WTC11 (cell line): ENCODE measurements at regions not wholly inside any gene's neighbourhood (a gene's known extent, or its start where the extent isn't known, plus 50 kb on each side); places are given as distances from the start of the nearest gene placed in this dataset.
"Not testable (repeated sequence)": the region's sequence is repeated elsewhere in the genome, so short reads cannot be mapped to it uniquely, and the experiment has no call there.

ENCODE experiments used
- ATAC-seq: fragments of 200-7000 bp; cut with Tn5 transposase; 2 replicates; pipeline ENCODE4 v1.10.0; 2021; ENCODE audit warnings: mild to moderate bottlenecking, moderate library complexity
- CTCF ChIA-PET: fragments of 300-600 bp; sonication (Branson Sonifier 250); formaldehyde crosslinking; loops from one replicate; lab custom pipeline; 2021; ENCODE audit warnings: antibody characterized with exemption; lab: Charles Lee
- POLR2A ChIA-PET: fragments of 350-600 bp; sonication (Branson Sonifier 250); formaldehyde crosslinking; loops from one replicate; lab custom pipeline; 2021; ENCODE audit warnings: antibody characterized with exemption; lab: Charles Lee
- DNase-seq: peaks from one replicate; pipeline ENCODE4 v3.0.0; 2021; ENCODE audit warnings: low spot score
- H3K27ac Mint-ChIP-seq: 2 replicates; pipeline ENCODE4 v1.8.0; 2021; ENCODE audit warnings: mixed read lengths
- H3K27me3 Mint-ChIP-seq: 2 replicates; pipeline ENCODE4 v1.8.0; 2021; ENCODE audit warnings: low read depth, mild to moderate bottlenecking, moderate library complexity, mixed read lengths
- H3K36me3 Mint-ChIP-seq: 2 replicates; pipeline ENCODE4 v1.8.0; 2021; ENCODE audit warnings: mixed read lengths
- H3K4me1 Mint-ChIP-seq: 2 replicates; pipeline ENCODE4 v1.8.0; 2022; ENCODE audit warnings: mixed read lengths
- H3K4me3 Mint-ChIP-seq: 2 replicates; pipeline ENCODE4 v1.8.0; 2021; ENCODE audit warnings: mild to moderate bottlenecking, moderate library complexity, mixed read lengths
- H3K9me3 Mint-ChIP-seq: 2 replicates; pipeline ENCODE4 v1.8.0; 2021; ENCODE audit warnings: mixed read lengths
- ATF1 ChIP-seq: sonication (generic); formaldehyde crosslinking; IDR thresholded peaks from 2 replicates; pipeline ENCODE4 v1.8.1; 2023; ENCODE audit warnings: mild to moderate bottlenecking, moderate library complexity, missing genetic modification reagents
- GRHL2 ChIP-seq: fragments of 250-450 bp; sonication (Bioruptor Pico); IDR thresholded peaks from 2 replicates; pipeline ENCODE4 v1.8.0; 2022; ENCODE audit warnings: mild to moderate bottlenecking, moderate library complexity; ENCODE audit not compliant: insufficient replicate concordance, severe bottlenecking
- GTF2I ChIP-seq: fragments of 250-450 bp; sonication (Bioruptor Pico); conservative IDR thresholded peaks from 2 replicates; pipeline ENCODE4 v1.4.0; 2021; ENCODE audit warnings: mild to moderate bottlenecking
- KAT7 ChIP-seq: sonication (generic); formaldehyde crosslinking; IDR thresholded peaks from 2 replicates; pipeline ENCODE4 v1.8.1; 2023; ENCODE audit warnings: missing genetic modification reagents, mild to moderate bottlenecking, borderline replicate concordance
- RELA ChIP-seq: sonication (generic); formaldehyde crosslinking; IDR thresholded peaks from 2 replicates; pipeline ENCODE4 v1.8.1; 2022; ENCODE audit warnings: missing genetic modification reagents, mild to moderate bottlenecking, borderline replicate concordance
- TF ChIP-seq, protein P1 (sequence below): fragments of 250-450 bp; sonication (Bioruptor Pico); IDR thresholded peaks from 2 replicates; pipeline ENCODE4 v1.9.0; 2021; ENCODE audit warnings: mild to moderate bottlenecking
- TF ChIP-seq, protein P2 (sequence below): sonication (generic); formaldehyde crosslinking; IDR thresholded peaks from 2 replicates; pipeline ENCODE4 v1.8.0; 2023; ENCODE audit warnings: mild to moderate bottlenecking, missing genetic modification reagents
- TF ChIP-seq, protein P3 (sequence below): fragments of 250-450 bp; sonication (Bioruptor Pico); IDR thresholded peaks from 2 replicates; pipeline ENCODE4 v2.1.2; 2022; ENCODE audit warnings: mild to moderate bottlenecking, moderate library complexity
- TF ChIP-seq, protein P4 (sequence below): fragments of 250-450 bp; sonication (Bioruptor Pico); conservative IDR thresholded peaks from 2 replicates; pipeline ENCODE4 v1.9.0; 2021; ENCODE audit warnings: mild to moderate bottlenecking
- TF ChIP-seq, protein P5 (sequence below): sonication (generic); formaldehyde crosslinking; IDR thresholded peaks from 2 replicates; pipeline ENCODE4 v1.8.0; 2023; ENCODE audit warnings: missing genetic modification reagents

DNA sequence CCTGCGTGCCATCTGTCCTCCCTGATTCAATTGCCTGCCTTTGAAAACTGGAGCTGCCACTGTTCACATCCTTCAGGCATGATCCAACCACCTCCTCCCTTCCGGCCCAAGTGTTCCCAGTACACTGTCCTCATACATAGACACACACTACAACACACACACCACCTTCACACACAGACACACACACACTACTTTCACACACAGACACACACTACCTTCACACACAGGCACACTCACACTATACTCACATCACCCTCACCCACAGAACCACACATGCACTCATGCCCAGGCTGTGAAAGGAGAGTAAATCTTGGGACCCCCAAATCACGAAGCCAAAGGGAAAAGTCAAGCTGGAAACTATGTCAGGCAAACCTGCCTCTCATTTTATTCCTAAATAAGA lies 109.4 kb upstream of the MYLIP start (continued):
- TF ChIP-seq, protein P1, sequence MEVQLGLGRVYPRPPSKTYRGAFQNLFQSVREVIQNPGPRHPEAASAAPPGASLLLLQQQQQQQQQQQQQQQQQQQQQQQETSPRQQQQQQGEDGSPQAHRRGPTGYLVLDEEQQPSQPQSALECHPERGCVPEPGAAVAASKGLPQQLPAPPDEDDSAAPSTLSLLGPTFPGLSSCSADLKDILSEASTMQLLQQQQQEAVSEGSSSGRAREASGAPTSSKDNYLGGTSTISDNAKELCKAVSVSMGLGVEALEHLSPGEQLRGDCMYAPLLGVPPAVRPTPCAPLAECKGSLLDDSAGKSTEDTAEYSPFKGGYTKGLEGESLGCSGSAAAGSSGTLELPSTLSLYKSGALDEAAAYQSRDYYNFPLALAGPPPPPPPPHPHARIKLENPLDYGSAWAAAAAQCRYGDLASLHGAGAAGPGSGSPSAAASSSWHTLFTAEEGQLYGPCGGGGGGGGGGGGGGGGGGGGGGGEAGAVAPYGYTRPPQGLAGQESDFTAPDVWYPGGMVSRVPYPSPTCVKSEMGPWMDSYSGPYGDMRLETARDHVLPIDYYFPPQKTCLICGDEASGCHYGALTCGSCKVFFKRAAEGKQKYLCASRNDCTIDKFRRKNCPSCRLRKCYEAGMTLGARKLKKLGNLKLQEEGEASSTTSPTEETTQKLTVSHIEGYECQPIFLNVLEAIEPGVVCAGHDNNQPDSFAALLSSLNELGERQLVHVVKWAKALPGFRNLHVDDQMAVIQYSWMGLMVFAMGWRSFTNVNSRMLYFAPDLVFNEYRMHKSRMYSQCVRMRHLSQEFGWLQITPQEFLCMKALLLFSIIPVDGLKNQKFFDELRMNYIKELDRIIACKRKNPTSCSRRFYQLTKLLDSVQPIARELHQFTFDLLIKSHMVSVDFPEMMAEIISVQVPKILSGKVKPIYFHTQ, result no peak
- no peak for TF ChIP-seq GTF2I

DNA sequence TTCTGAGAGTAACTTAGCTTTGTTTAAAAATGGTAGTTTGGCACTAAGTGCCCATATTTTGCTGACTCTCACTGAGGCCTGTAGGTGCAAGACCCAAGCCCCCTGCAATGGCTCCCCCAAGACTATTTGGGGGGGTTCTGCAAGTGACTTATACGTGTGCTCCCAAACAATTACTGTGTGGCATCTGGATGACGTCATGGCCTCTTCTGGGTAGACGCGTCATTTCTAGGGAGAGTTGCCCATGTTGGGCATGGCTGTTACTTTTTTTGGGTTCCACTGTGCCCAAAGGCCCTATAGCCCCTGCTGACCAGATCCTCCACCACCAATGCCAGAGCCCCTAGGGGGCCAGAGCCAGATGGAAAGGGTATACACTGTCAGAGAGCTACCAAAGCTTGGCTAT lies 110.3 kb upstream of the MYLIP start:
- H3K4me1 Mint-ChIP-seq, result peaks cover 11% of the 10 kb centered on the region
- TF ChIP-seq RELA (CRISPR knock-in tag) (no peak), KAT7 (CRISPR knock-in tag) (no peak), GTF2I (no peak), GRHL2 (CRISPR knock-in tag) (no peak)
- TF ChIP-seq, protein P2, sequence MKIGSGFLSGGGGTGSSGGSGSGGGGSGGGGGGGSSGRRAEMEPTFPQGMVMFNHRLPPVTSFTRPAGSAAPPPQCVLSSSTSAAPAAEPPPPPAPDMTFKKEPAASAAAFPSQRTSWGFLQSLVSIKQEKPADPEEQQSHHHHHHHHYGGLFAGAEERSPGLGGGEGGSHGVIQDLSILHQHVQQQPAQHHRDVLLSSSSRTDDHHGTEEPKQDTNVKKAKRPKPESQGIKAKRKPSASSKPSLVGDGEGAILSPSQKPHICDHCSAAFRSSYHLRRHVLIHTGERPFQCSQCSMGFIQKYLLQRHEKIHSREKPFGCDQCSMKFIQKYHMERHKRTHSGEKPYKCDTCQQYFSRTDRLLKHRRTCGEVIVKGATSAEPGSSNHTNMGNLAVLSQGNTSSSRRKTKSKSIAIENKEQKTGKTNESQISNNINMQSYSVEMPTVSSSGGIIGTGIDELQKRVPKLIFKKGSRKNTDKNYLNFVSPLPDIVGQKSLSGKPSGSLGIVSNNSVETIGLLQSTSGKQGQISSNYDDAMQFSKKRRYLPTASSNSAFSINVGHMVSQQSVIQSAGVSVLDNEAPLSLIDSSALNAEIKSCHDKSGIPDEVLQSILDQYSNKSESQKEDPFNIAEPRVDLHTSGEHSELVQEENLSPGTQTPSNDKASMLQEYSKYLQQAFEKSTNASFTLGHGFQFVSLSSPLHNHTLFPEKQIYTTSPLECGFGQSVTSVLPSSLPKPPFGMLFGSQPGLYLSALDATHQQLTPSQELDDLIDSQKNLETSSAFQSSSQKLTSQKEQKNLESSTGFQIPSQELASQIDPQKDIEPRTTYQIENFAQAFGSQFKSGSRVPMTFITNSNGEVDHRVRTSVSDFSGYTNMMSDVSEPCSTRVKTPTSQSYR (CRISPR knock-in tag), result no peak
- ATAC-seq (no peak), DNase-seq (no peak)
- no peaks in the 10 kb centered on the region; the same call in none of the 2 replicates for H3K27me3 Mint-ChIP-seq
- no peak overlapping the region for H3K27ac Mint-ChIP-seq
- POLR2A ChIA-PET, result no interaction called here
- CTCF ChIA-PET, result no interaction called here
- no peak overlapping the region for H3K4me3 Mint-ChIP-seq
- peaks cover 15% of the 10 kb centered on the region for H3K9me3 Mint-ChIP-seq
- peaks cover 15% of the 10 kb centered on the region for H3K36me3 Mint-ChIP-seq

DNA sequence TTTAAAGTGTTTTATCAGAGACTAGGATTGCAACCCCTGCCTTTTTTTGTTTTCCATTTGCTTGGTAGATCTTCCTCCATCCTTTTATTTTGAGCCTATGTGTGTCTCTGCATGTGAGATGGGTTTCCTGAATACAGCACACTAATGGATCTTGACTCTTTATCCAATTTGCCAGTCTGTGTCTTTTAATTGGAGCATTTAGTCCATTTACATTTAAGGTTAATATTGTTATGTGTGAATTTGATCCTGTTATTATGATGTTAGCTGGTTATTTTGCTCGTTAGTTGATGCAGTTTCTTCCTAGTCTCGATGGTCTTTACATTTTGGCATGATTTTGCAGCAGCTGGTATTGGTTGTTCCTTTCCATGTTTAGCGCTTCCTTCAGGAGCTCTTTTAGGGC lies 114.6 kb upstream of the MYLIP start:
- Mint-ChIP-seq H3K36me3 (peaks cover 17% of the 10 kb centered on the region), H3K9me3 (peaks cover 18% of the 10 kb centered on the region)
- ATAC-seq, H3K4me3 Mint-ChIP-seq, CTCF ChIA-PET, POLR2A ChIA-PET, H3K27ac Mint-ChIP-seq, H3K4me1 Mint-ChIP-seq, H3K27me3 Mint-ChIP-seq, DNase-seq: not testable (repeated sequence)

DNA sequence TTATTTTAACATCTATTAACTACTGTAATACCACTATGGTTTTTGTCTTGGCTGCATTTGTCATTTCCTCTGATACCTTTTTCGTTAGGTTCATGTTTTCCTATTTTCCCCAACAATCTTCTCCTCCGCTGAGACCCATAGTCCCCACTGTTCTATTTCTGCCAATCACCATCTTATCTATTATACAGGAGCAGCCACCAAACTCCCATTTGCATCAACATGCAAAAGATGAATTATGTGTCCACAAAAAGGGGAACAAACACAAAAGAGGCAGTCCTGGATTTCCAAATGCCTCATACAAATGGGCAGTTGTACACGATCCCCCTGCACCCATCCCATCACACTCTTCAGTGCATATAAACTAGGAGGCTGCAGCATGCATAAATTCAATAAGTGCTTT lies 121.7 kb upstream of the MYLIP start:
- CTCF ChIA-PET, result no interaction called here
- Mint-ChIP-seq H3K4me1 (no peaks in the 10 kb centered on the region), H3K9me3 (peaks cover 9% of the 10 kb centered on the region)
- POLR2A ChIA-PET, result no interaction called here
- no peak for DNase-seq
- no peak for ATAC-seq
- TF ChIP-seq ATF1 (CRISPR knock-in tag), result no peak
- TF ChIP-seq, protein P3, sequence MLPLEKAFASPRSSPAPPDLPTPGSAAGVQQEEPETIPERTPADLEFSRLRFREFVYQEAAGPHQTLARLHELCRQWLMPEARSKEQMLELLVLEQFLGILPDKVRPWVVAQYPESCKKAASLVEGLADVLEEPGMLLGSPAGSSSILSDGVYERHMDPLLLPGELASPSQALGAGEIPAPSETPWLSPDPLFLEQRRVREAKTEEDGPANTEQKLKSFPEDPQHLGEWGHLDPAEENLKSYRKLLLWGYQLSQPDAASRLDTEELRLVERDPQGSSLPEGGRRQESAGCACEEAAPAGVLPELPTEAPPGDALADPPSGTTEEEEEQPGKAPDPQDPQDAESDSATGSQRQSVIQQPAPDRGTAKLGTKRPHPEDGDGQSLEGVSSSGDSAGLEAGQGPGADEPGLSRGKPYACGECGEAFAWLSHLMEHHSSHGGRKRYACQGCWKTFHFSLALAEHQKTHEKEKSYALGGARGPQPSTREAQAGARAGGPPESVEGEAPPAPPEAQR (CRISPR knock-in tag), result no peak
- TF ChIP-seq, protein P4, sequence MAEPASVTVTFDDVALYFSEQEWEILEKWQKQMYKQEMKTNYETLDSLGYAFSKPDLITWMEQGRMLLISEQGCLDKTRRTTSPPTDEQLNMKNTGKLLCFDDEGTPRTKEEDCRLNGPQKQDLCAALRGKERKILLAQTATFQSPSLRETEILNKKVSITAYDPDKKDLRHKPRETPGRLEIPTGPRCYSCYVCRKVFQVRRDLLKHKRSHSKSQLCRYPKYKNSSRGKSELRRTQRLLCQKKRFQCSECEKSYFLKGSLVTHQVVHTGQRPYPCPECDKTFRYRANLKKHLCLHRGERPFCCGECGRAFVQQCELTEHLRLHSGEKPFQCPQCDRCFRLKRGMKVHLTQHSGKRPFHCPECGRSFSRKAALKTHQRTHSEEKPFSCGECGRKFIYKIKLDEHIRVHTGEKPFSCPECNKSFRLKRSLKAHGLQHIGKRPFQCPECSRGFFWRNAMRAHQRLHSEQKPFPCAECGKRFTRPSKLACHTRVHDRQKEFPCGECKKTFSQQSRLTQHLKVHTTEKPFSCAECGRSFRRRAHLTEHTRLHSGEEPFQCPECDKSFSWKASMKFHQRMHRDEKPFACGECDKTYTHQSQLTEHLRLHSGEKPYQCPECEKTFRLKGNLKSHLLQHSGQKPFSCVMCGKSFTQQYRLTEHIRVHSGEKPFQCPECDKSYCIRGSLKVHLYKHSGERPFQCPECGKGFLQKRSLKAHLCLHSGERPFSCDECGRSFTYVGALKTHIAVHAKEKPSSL (CRISPR knock-in tag), result no peak
- TF ChIP-seq, protein P5, sequence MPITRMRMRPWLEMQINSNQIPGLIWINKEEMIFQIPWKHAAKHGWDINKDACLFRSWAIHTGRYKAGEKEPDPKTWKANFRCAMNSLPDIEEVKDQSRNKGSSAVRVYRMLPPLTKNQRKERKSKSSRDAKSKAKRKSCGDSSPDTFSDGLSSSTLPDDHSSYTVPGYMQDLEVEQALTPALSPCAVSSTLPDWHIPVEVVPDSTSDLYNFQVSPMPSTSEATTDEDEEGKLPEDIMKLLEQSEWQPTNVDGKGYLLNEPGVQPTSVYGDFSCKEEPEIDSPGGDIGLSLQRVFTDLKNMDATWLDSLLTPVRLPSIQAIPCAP (CRISPR knock-in tag), result no peak
- TF ChIP-seq, all 79 proteins: peak for 0
- Mint-ChIP-seq H3K27me3 (no peaks in the 10 kb centered on the region), H3K27ac (no peak overlapping the region), H3K4me3 (no peak overlapping the region), H3K36me3 (peaks cover 2% of the 10 kb centered on the region; the same call in 1 of the 2 replicates)
